Activated CD4-positive, alpha-beta T cell treated with anti-CD3 and anti-CD28 coated beads for 36 hours (primary cell): ENCODE measurements at regions not wholly inside any gene's neighbourhood (a gene's known extent, or its start where the extent isn't known, plus 50 kb on each side); places are given as distances from the start of the nearest gene placed in this dataset.
"Not testable (repeated sequence)": the region's sequence is repeated elsewhere in the genome, so short reads cannot be mapped to it uniquely, and the experiment has no call there.

Source experiments
- ATAC-seq: fragments of 200-7000 bp; cut with Tn5 transposase; one replicate; pipeline ENCODE4 v1.10.0; 2021; ENCODE audit warnings: mild to moderate bottlenecking, moderate library complexity
- CTCF ChIA-PET: fragments of 350-600 bp; sonication (Branson Sonifier 250); formaldehyde crosslinking; loops from one replicate; lab custom pipeline; 2021; ENCODE audit warnings: antibody characterized with exemption; lab: Charles Lee
- POLR2A ChIA-PET: fragments of 350-600 bp; sonication (Branson Sonifier 250); formaldehyde crosslinking; loops from one replicate; lab custom pipeline; 2021; ENCODE audit warnings: antibody characterized with exemption, inconsistent platforms; lab: Charles Lee
- DNase-seq: peaks from one replicate; pipeline ENCODE4 v3.0.0-alpha.2; 2020
- H3K27ac Mint-ChIP-seq: one replicate; pipeline ENCODE4 v1.8.0; 2021; ENCODE audit warnings: mixed read lengths
- H3K27me3 Mint-ChIP-seq: one replicate; pipeline ENCODE4 v1.8.0; 2021; ENCODE audit warnings: mixed read lengths
- H3K36me3 Mint-ChIP-seq: one replicate; pipeline ENCODE4 v1.8.0; 2021; ENCODE audit warnings: low read depth, mixed read lengths
- H3K4me1 Mint-ChIP-seq: one replicate; pipeline ENCODE4 v1.8.0; 2021; ENCODE audit warnings: mixed read lengths
- H3K4me3 Mint-ChIP-seq: one replicate; pipeline ENCODE4 v1.8.0; 2021; ENCODE audit warnings: mild to moderate bottlenecking, moderate library complexity, mixed read lengths
- H3K9me3 Mint-ChIP-seq: one replicate; pipeline ENCODE4 v1.8.0; 2021; ENCODE audit warnings: low read depth, mixed read lengths
- intact Hi-C, 2 experiments: fragments of 100-400 bp; cut with DNase I in 1 of 2; cut with micrococcal nuclease in 1 of 2; formaldehyde crosslinking; loops; one replicate each; pipeline versions ENCODE4 v1.14.2 to v1.15.1; 2022 to 2024; cut with DNase I, micrococcal nuclease

DNA sequence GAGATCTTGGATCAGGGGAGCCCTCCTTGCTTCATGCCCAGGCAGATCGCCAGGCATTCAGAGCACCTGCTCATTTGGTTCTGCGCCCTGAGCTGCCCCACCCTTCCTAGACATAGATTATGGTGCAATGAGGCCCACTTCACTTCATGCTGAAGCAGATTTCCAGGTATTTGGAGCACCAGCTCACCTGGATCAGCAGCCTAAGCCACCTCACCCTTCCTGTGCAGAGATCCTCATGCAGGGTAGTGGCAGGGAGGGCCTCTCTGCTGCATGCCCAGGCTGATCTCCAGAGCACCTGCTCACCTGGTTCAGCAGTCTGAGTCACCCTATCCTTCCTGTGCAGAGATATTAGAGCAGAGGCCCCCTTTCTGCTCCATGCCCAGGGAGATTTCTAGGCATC, 1966.1 kb downstream of the PCDH9 start:
- ATAC-seq (no peak), DNase-seq (no peak)
- Mint-ChIP-seq H3K4me1 (peaks cover 5% of the 10 kb centered on the region), H3K27ac (no peak overlapping the region), H3K27me3 (no peaks in the 10 kb centered on the region), H3K9me3 (peaks cover 4% of the 10 kb centered on the region), H3K4me3 (no peak overlapping the region), H3K36me3 (no peaks in the 10 kb centered on the region)
- ChIA-PET POLR2A (no interaction called here), CTCF (no interaction called here)
- intact Hi-C loops, result no loop called here

DNA sequence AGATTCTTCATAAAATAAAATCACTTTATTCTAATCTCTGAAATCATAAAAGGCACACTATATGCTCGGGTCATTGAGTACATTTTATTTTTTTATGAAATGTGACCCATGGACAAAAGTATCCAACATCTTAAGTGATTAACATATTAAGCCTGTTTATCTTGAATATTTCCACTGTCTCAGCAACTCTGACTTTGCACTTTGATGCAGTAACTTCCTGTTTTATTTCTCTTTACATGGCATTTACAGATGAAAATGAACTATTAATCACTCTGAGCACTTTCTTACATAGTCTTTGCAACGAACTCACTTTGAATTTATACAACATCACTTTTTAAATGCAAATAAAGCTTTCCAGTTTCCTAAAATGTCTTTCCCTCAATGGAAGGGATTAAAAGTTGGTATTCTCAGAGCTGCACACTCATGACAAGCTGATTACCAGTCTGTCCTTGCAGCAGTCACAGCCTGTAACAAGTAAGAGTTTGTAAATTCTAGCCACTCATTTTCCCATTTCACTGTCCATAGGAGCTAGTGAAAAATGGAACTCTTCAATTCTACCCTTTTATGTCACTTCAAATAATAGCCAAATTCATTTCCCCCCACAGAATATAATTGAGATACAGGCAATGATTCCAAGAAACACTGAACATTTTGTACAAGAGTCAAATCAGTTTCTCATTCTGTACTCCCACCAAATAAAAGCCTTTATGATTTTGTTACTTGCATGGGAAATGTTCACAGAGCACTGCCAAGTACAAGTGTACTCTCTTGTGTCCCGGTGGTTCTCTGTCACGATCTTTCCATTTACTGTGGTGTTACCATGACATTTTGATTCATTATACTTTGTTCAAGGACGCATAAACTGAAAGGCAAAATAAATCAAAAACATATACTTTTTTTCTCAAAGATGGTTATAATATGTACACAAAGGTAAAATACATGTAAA, 1968.9 kb downstream of the PCDH9 start:
- H3K9me3 Mint-ChIP-seq, result peaks cover 4% of the 10 kb centered on the region
- ChIA-PET POLR2A (no interaction called here), CTCF (no interaction called here)
- H3K4me1 Mint-ChIP-seq, result peaks cover 5% of the 10 kb centered on the region
- no peak for DNase-seq
- H3K4me3 Mint-ChIP-seq, result no peak overlapping the region
- H3K27me3 Mint-ChIP-seq, result no peaks in the 10 kb centered on the region
- intact Hi-C loops, result no loop called here
- H3K27ac Mint-ChIP-seq, result no peak overlapping the region
- no peaks in the 10 kb centered on the region for H3K36me3 Mint-ChIP-seq
- no peak for ATAC-seq

DNA sequence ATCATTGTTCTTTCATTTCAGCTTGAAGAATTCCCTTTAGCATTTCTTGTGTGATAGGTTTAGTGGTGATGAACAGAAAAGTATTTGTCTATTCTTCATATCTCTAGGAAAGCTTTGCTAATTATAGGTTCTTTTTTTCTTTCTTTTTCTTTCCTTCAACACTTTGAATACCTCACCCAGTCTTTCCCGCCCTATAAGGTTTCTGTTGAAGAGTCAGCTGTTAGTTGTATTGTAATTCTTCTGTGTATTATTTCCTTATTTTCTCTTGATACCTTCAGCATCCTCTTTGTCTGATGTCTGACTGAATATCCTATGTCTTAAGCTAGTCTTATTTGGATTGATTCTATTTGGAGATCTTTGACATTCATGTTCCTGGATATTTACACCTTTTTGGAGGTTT, 1989.4 kb downstream of the PCDH9 start:
- no peaks in the 10 kb centered on the region for H3K4me1 Mint-ChIP-seq
- no peak overlapping the region for H3K27ac Mint-ChIP-seq
- ATAC-seq (no peak), DNase-seq (no peak)
- ChIA-PET POLR2A (no interaction called here), CTCF (no interaction called here)
- intact Hi-C loops, result no loop called here
- H3K9me3 Mint-ChIP-seq, result peaks cover 18% of the 10 kb centered on the region
- H3K27me3 Mint-ChIP-seq, result no peaks in the 10 kb centered on the region
- no peaks in the 10 kb centered on the region for H3K36me3 Mint-ChIP-seq
- H3K4me3 Mint-ChIP-seq, result no peak overlapping the region

DNA sequence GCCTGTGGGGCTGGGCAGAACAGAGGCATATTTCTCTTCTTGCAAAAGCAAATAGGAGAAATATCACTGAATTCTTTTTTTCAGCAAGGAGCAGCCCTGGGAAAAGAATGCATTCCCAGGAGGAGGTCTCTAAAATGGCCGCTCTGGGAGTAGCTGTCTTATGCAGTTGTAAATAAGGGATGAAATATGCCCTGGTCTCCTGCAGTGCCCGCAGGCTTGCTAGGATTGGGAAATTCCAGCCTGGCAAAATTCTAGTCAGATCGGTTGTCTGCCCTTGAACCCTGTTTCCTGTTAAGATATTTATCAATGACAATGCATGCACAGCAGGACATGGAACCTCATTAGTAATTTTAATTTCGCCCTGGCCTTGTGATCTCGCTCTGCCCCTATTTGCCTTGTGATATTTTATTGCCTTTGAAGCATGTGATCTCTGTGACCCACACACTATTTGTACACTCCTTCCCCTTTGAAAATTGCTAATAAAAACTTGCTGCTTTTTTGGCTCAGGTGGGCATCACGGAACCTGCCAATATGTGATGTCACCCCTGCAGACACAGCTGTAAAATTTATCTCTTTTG, 1993.2 kb downstream of the PCDH9 start:
- intact Hi-C loops, result no loop called here
- no peaks in the 10 kb centered on the region for H3K27me3 Mint-ChIP-seq
- peaks cover 22% of the 10 kb centered on the region for H3K9me3 Mint-ChIP-seq
- no peaks in the 10 kb centered on the region for H3K36me3 Mint-ChIP-seq
- POLR2A ChIA-PET, result no interaction called here
- DNase-seq (no peak), ATAC-seq (no peak)
- H3K27ac Mint-ChIP-seq, result no peak overlapping the region
- H3K4me3 Mint-ChIP-seq, result no peak overlapping the region
- CTCF ChIA-PET, result no interaction called here
- no peaks in the 10 kb centered on the region for H3K4me1 Mint-ChIP-seq

DNA sequence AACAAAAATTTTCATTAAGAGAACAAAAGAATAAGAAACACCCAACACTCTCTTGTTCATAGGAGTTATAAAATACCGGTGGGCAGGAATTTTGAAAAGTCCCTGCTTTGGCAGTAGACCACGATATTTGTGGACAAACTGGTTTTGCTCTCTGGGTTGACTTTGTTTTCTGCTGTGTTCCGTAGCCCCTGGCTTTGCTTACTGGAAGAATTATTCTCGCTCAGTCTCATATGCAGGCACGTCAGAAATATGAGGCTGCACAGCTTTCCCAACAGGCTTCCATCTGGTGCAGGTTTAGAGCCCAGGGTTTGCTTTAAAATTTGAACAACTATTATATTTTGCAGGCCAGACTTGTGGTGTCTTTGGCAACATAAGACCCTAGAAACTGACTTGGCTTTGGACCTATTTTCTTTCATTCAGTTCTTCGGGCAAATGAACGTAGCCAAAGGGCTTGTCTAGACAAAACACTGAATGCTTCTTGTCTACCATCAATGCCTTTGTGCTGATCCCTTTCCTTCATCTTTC, 2012.6 kb downstream of the PCDH9 start:
- ATAC-seq (no peak), DNase-seq (no peak)
- H3K27ac Mint-ChIP-seq, result no peak overlapping the region
- ChIA-PET CTCF (no interaction called here), POLR2A (no interaction called here)
- H3K4me1 Mint-ChIP-seq, result no peaks in the 10 kb centered on the region
- H3K36me3 Mint-ChIP-seq, result no peaks in the 10 kb centered on the region
- H3K4me3 Mint-ChIP-seq, result no peak overlapping the region
- intact Hi-C loops, result no loop called here
- no peaks in the 10 kb centered on the region for H3K9me3 Mint-ChIP-seq
- H3K27me3 Mint-ChIP-seq, result no peaks in the 10 kb centered on the region

DNA sequence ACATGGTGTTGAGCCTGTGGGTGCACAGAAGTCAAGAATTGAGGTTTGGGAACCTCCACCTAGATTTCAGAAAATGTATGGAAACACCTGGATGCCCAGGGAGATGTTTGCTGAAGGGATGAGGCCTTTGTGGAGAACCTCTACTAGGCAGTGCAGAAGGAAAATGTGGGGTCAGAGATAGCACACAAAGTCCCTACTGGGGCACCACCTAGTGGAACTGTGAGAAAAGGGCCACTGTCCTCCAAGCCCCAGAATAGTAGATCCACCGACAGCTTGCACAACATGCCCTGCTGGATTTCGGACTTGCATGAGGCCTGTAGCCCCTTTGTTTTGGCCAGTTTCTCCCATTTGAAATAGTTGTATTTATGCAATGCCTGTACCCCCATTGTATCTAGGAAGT, 2027.3 kb downstream of the PCDH9 start:
- DNase-seq, H3K4me3 Mint-ChIP-seq, intact Hi-C loops, H3K27me3 Mint-ChIP-seq, ATAC-seq, H3K4me1 Mint-ChIP-seq, POLR2A ChIA-PET, H3K36me3 Mint-ChIP-seq, H3K27ac Mint-ChIP-seq, CTCF ChIA-PET: not testable (repeated sequence)
- peaks cover 19% of the 10 kb centered on the region for H3K9me3 Mint-ChIP-seq

DNA sequence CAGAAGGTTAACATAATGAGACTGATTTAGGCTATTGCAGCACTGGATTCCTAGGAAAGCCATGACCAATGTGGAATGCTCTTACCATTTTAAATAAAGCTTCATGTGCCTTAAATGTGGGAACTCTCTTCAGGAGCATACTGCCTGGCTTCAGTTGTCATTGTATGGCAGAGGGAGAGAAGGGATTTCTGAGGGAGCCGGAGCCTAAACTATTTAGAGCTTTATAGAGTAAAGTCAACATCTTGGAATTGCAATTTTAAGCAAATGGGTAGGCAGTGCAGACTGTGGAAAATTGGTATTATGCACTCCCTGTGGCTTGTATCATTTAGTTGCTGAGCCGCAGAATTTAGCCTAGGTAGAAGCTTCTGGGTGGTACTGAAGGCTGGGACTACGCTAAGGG, 2041.4 kb downstream of the PCDH9 start:
- Mint-ChIP-seq H3K36me3 (no peaks in the 10 kb centered on the region), H3K27me3 (no peaks in the 10 kb centered on the region), H3K4me3 (no peak overlapping the region), H3K9me3 (peaks cover 5% of the 10 kb centered on the region), H3K27ac (no peak overlapping the region), H3K4me1 (no peaks in the 10 kb centered on the region)
- ATAC-seq (no peak), DNase-seq (no peak)
- intact Hi-C loops, result no loop called here
- ChIA-PET CTCF (no interaction called here), POLR2A (no interaction called here)

DNA sequence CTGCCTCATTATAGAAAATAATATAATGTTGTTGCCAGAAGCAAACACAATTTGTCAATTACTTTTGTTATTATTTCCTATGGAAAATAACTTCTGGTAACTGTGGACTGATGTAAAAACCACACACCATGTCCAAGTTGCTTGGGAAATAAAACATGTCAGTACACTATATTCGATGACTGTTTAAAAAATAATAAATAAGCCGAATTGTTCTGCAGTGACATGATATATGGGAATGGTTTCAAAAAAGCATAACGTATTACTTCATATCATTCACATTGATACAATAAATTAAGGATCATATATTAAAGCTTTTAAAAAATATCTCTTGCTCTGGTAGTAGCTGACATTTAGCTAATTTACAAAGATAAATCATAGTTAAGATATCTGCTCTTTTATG, 2062.1 kb downstream of the PCDH9 start:
- no peaks in the 10 kb centered on the region for H3K4me1 Mint-ChIP-seq
- no peak overlapping the region for H3K27ac Mint-ChIP-seq
- no peaks in the 10 kb centered on the region for H3K36me3 Mint-ChIP-seq
- no peak overlapping the region for H3K4me3 Mint-ChIP-seq
- peaks cover 4% of the 10 kb centered on the region for H3K9me3 Mint-ChIP-seq
- ChIA-PET CTCF (no interaction called here), POLR2A (no interaction called here)
- no peak for ATAC-seq
- no peak for DNase-seq
- no peaks in the 10 kb centered on the region for H3K27me3 Mint-ChIP-seq
- intact Hi-C loops, result no loop called here

DNA sequence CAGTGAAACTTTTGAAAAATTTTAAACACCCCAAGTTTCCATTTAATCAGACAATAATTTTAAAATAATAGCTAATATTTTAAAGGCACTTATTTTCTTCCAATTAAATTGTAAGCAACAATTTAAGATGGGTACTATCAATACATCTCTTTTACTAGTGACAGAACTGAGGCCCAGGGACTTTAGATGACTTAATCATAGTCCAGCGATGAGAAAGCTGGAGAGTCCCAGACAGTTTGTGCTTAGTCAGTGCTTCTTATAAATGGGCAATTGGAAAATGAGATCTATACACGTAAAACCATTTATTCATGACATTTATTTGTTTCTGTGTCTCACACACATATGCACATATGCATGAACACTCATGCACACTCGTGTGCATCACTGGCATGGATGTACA, 2063.5 kb downstream of the PCDH9 start:
- CTCF ChIA-PET, result no interaction called here
- DNase-seq (no peak), ATAC-seq (no peak)
- Mint-ChIP-seq H3K27me3 (no peaks in the 10 kb centered on the region), H3K4me3 (no peak overlapping the region), H3K27ac (no peak overlapping the region), H3K36me3 (no peaks in the 10 kb centered on the region), H3K9me3 (peaks cover 7% of the 10 kb centered on the region), H3K4me1 (no peaks in the 10 kb centered on the region)
- intact Hi-C loops, result no loop called here
- POLR2A ChIA-PET, result no interaction called here

DNA sequence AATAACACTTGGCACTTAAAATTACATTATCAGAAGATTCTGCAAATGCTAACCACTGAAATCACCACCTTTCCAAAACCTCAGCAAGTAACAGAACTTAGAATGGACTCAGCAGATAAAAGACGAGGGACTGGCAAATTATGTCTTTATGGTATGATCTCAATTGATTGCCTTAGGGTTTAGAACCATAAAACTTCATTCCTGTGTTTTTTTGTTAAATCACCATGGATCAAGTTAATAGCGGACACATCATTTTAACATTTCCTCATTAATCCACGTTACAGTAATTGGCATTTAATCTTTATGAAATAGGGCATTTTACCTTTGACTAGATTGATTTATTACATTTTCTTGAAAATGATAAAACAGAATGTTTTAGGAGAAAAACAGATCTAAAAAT, 2070.3 kb downstream of the PCDH9 start:
- Mint-ChIP-seq H3K36me3 (no peaks in the 10 kb centered on the region), H3K27ac (no peak overlapping the region), H3K27me3 (no peaks in the 10 kb centered on the region), H3K9me3 (peaks cover 4% of the 10 kb centered on the region), H3K4me3 (no peak overlapping the region), H3K4me1 (no peaks in the 10 kb centered on the region)
- POLR2A ChIA-PET, result no interaction called here
- no peak for ATAC-seq
- DNase-seq, result no peak
- intact Hi-C loops, result no loop called here
- CTCF ChIA-PET, result no interaction called here

DNA sequence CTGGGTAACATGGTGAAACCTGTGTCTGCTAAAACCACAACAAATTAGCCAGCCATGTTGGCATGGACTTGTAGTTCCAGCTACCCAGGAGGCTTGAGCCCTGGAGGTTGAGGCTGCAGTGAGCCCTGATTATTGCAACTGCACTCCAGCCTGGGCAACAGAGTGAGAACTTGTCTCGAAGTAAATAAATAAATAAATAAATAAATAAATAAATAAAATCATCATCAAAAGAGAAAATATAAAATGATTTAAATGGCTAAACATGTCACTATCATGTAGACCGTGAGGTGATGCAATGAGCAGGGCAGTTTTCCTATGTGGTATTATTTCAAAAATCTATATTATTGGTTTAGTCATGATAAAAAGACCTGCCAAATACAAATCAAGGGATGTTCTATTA, 2074.3 kb downstream of the PCDH9 start:
- no peaks in the 10 kb centered on the region for H3K27me3 Mint-ChIP-seq
- H3K9me3 Mint-ChIP-seq, result peaks cover 3% of the 10 kb centered on the region
- H3K36me3 Mint-ChIP-seq, result no peaks in the 10 kb centered on the region
- no peak for DNase-seq
- intact Hi-C loops, result no loop called here
- H3K27ac Mint-ChIP-seq, result no peak overlapping the region
- CTCF ChIA-PET, result no interaction called here
- POLR2A ChIA-PET, result no interaction called here
- H3K4me3 Mint-ChIP-seq, result no peak overlapping the region
- no peaks in the 10 kb centered on the region for H3K4me1 Mint-ChIP-seq
- ATAC-seq, result no peak
